Immature natural killer cell (primary cell): ENCODE measurements at regions not wholly inside any gene's neighbourhood (a gene's known extent, or its start where the extent isn't known, plus 50 kb on each side); places are given as distances from the start of the nearest gene placed in this dataset.
"Not testable (repeated sequence)": the region's sequence is repeated elsewhere in the genome, so short reads cannot be mapped to it uniquely, and the experiment has no call there.

Experiments used
- DNase-seq, 3 donors: peaks; one replicate each; pipeline ENCODE4 v3.0.0; 2022; ENCODE audit warnings: mixed read lengths in 1 of 3
- H3K27ac Mint-ChIP-seq, 6 donors: one replicate each; pipeline ENCODE4 v1.8.0; 2020; ENCODE audit warnings: mixed read lengths in 6 of 6, mild to moderate bottlenecking in 5 of 6, inconsistent platforms in 4 of 6, moderate library complexity in 3 of 6
- H3K27me3 Mint-ChIP-seq, 3 donors: one replicate each; pipeline ENCODE4 v1.8.0; 2020 to 2021; ENCODE audit warnings: low read depth in 3 of 3, mild to moderate bottlenecking in 3 of 3, mixed read lengths in 3 of 3, moderate library complexity in 3 of 3, inconsistent platforms in 1 of 3
- H3K36me3 Mint-ChIP-seq, 3 donors: one replicate each; pipeline ENCODE4 v1.8.0; 2020; ENCODE audit warnings: mixed read lengths in 3 of 3, inconsistent platforms in 2 of 3, mild to moderate bottlenecking in 2 of 3
- H3K4me1 Mint-ChIP-seq, 2 donors: one replicate each; pipeline ENCODE4 v1.8.0; 2020; ENCODE audit warnings: inconsistent platforms in 2 of 2, mild to moderate bottlenecking in 2 of 2, mixed read lengths in 2 of 2, moderate library complexity in 1 of 2
- H3K4me3 Mint-ChIP-seq, 5 donors: one replicate each; pipeline ENCODE4 v1.8.0; 2020; ENCODE audit warnings: mild to moderate bottlenecking in 5 of 5, mixed read lengths in 5 of 5, inconsistent platforms in 3 of 5, moderate library complexity in 3 of 5
- H3K9me3 Mint-ChIP-seq, 6 donors: one replicate each; pipeline ENCODE4 v1.8.0; 2020; ENCODE audit warnings: mild to moderate bottlenecking in 6 of 6, mixed read lengths in 6 of 6, inconsistent platforms in 4 of 6, moderate library complexity in 3 of 6

DNA sequence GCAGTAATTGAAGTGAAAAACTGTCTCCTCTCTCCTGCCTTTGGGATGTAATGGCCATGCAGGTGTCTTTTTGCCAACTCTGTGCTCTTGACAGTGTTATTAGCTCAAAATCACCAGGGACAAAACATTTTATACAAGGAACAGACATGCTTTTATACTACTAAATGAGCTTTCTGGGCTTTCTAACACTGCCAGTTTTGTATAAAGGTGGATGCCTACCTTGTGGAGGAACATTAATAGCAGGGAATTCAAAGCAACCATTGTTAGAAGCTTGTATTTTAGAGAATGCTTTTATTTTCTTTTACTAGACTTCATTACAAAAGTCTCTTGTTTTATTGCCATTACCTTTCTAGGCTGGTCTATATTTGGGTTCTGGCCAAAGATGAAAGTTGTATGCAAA lies 54.7 kb upstream of the ARSJ start:
- H3K27me3 Mint-ChIP-seq: no peaks in the 10 kb centered on the region
- DNase-seq: no peak
- H3K4me1 Mint-ChIP-seq: no peaks in the 10 kb centered on the region
- no peaks in the 10 kb centered on the region for H3K36me3 Mint-ChIP-seq
- no peak overlapping the region for H3K4me3 Mint-ChIP-seq
- no peak overlapping the region for H3K27ac Mint-ChIP-seq
- H3K9me3 Mint-ChIP-seq: no peaks in the 10 kb centered on the region

DNA sequence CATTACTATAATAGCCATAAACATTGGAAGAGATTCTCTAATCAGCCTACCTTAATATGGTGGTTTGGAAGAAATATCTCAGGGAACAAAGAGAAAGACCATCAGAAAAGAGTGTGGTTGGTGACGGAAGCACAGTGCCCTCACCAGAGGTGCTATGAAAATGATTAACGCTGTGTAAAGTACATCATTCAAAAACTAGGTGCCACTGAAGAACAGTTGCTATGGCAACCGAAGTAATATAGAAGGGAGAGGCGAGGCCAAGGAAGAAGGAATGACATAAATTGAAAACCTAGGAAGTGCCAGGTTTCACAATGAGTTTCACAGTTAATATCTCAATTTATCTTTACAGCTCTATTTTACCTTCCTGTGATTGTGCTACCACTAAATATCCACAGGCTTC lies 57.0 kb upstream of the ARSJ start:
- Mint-ChIP-seq H3K36me3 (no peaks in the 10 kb centered on the region), H3K27me3 (no peaks in the 10 kb centered on the region), H3K4me1 (peaks cover 16 to 21% of the 10 kb centered on the region in 2 donors), H3K9me3 (no peaks in the 10 kb centered on the region), H3K4me3 (no peak overlapping the region), H3K27ac (peak overlapping the region in 1 of 6 donors; percentile 22)
- DNase-seq: peak in 2 of 3 donors; percentile 10 to 49

DNA sequence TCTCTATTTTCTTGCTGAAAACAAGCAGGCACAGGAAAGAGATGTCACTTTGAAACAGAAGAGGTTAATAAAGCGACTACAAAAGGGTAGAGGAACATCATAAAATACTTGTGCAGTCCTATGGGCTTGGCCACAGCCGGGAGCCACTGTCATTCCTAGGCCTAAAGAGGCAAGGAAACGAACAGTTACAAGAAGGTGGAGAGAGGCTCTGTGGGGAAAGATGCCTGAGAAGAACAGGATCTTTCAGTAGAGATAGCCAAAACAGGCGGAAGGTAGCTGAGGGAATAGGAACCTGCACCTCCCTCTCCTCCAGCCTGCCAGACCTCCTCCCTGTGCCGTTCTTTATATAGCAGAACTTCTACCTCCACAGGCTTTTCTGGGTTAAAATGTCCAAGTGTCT lies 57.4 kb upstream of the ARSJ start:
- no peaks in the 10 kb centered on the region for H3K27me3 Mint-ChIP-seq
- H3K4me1 Mint-ChIP-seq: peaks cover 17 to 24% of the 10 kb centered on the region in 2 donors
- H3K4me3 Mint-ChIP-seq: no peak overlapping the region
- DNase-seq: no peak
- H3K9me3 Mint-ChIP-seq: no peaks in the 10 kb centered on the region
- H3K27ac Mint-ChIP-seq: peak overlapping the region in 1 of 6 donors; percentile 22
- H3K36me3 Mint-ChIP-seq: no peaks in the 10 kb centered on the region

- no peak for DNase-seq
- H3K27me3 Mint-ChIP-seq: no peaks in the 10 kb centered on the region
- H3K9me3 Mint-ChIP-seq: no peaks in the 10 kb centered on the region
- H3K4me3 Mint-ChIP-seq: no peak overlapping the region
- peaks cover 17 to 30% of the 10 kb centered on the region in 2 donors for H3K4me1 Mint-ChIP-seq
- peak overlapping the region in 1 of 6 donors; percentile 39 for H3K27ac Mint-ChIP-seq
- H3K36me3 Mint-ChIP-seq: no peaks in the 10 kb centered on the region
Measured at GRCh38 chr4:114037988-114038387, 58.5 kb upstream of the ARSJ start.

DNA sequence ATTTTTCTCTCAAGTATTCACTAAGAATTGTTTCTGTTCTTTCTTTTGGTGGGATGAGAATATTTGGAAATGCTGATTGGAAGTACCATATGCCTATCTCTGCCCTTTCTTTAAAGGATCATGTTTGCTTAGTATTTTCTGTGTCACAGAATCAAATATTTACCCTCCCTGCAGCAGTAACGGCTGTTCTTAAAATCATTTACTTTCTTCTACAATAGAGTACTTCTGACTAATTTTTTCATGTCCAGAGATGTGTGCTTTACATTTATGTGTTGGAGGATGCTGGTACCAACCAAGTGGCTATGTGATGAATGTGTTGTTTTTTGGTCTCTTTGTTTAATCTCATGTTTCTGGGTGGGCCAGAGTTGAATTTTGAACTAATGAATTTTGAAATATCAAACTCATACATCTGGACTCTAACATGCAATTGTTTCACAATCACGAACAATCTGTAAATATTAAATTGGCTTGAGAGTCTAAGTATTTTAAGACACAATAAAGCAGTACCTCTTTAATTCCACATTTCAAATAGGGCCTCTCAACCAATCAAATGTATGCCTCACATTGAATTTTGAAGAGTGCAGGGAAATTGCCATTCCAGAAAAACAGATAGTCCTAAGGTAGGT lies 59.4 kb upstream of the ARSJ start:
- Mint-ChIP-seq H3K27ac (peak overlapping the region in 1 of 6 donors; percentile 31), H3K36me3 (no peaks in the 10 kb centered on the region)

DNA sequence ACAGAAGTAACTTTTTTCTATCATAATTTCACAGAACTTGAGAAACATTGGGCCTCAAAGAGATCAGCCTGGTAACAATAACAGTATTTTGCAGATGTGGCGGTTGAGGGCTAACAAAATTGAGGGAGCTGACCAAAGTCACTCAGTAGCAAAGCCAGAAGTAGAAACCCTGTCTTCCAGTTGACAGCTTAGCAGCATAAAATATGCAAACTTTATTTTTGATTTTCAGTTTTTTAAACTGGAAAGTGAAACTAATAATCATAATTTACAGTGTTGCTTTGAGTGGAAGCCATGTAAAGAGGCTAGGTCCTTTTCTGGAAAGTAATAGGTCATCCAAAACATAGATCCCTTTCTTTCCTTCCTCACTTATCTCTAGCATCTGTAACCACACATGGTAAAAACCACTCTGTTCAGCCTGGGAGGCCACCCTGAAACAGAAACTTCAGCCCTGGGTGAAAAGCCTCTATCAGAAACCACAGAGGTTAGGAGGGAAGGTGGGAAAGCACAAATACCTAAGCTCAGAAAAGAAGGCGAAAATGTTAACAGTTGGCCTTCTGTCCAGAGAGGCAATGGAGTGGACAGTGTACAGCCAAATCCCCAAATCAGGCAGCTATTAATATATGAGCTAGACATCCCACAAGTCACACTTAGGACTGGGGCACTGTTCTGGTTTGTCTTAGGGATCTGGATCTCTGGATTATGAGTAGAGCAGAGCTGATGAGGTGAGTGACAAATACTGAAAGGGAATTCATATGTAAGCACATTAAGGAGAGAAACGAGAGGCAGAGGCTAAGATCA lies 61.1 kb upstream of the ARSJ start:
- peak overlapping the region; percentile 76 to 85 (median 78) for H3K27ac Mint-ChIP-seq
- peak; percentile 15 to 37 (median 28) for DNase-seq
- peaks cover 17 to 30% of the 10 kb centered on the region in 2 donors for H3K4me1 Mint-ChIP-seq
- no peaks in the 10 kb centered on the region for H3K36me3 Mint-ChIP-seq
- no peaks in the 10 kb centered on the region for H3K27me3 Mint-ChIP-seq
- peak overlapping the region; percentile 43 to 77 (median 55) for H3K4me3 Mint-ChIP-seq
- H3K9me3 Mint-ChIP-seq: no peaks in the 10 kb centered on the region

More for the DNA sequence above, 59.4 kb upstream of the ARSJ start:
- DNase-seq: no peak
- no peak overlapping the region for H3K4me3 Mint-ChIP-seq
- no peaks in the 10 kb centered on the region for H3K27me3 Mint-ChIP-seq
- peaks cover 17 to 30% of the 10 kb centered on the region in 2 donors for H3K4me1 Mint-ChIP-seq
- H3K9me3 Mint-ChIP-seq: no peaks in the 10 kb centered on the region

- Mint-ChIP-seq H3K4me1 (peaks cover 17 to 30% of the 10 kb centered on the region in 2 donors), H3K27me3 (no peaks in the 10 kb centered on the region), H3K9me3 (no peaks in the 10 kb centered on the region), H3K27ac (peak overlapping the region in 4 of 6 donors; percentile 78 to 85 (median 78)), H3K4me3 (peak overlapping the region in 1 of 5 donors; percentile 77), H3K36me3 (no peaks in the 10 kb centered on the region)
- DNase-seq: no peak
Measured at GRCh38 chr4:114041117-114041475, 61.6 kb upstream of the ARSJ start.

- DNase-seq: no peak
- Mint-ChIP-seq H3K4me3 (no peak overlapping the region), H3K27ac (no peak overlapping the region), H3K27me3 (peaks cover 0 to 1% (median 0%) of the 10 kb centered on the region in 3 donors), H3K4me1 (peaks cover 17 to 30% of the 10 kb centered on the region in 2 donors), H3K9me3 (no peaks in the 10 kb centered on the region), H3K36me3 (no peaks in the 10 kb centered on the region)
Measured at GRCh38 chr4:114043116-114043515, 63.7 kb upstream of the ARSJ start.

DNA sequence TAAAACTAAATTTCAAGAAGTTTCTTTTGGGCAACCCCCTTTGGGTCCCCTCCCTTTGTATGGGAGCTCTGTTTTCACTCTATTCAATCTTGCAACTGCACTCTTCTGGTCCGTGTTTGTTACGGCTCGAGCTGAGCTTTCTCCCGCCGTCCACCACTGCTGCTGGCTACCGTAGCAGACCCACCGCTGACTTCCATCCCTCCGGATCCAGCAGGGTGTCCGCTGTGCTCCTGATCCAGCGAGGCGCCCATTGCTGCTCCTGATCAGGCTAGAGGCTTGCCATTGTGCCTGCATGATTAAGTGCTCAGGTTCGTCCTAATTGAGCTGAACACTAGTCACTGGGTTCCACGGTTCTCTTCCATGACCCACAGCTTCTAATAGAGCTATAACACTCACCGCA lies 64.9 kb upstream of the ARSJ start:
- H3K4me1 Mint-ChIP-seq: peaks cover 17 to 30% of the 10 kb centered on the region in 2 donors
- not testable (repeated sequence) for H3K27me3 Mint-ChIP-seq, DNase-seq, H3K27ac Mint-ChIP-seq, H3K4me3 Mint-ChIP-seq, H3K36me3 Mint-ChIP-seq, H3K9me3 Mint-ChIP-seq

GRCh38 chr4:114046331-114046730 lies 66.9 kb upstream of the ARSJ start:
- H3K4me3 Mint-ChIP-seq: no peak overlapping the region
- H3K4me1 Mint-ChIP-seq: peaks cover 2 to 10% of the 10 kb centered on the region in 2 donors
- H3K27ac Mint-ChIP-seq: no peak overlapping the region
- peaks cover 0 to 4% (median 0%) of the 10 kb centered on the region in 3 donors for H3K36me3 Mint-ChIP-seq
- DNase-seq: no peak
- peaks cover 0 to 1% (median 0%) of the 10 kb centered on the region in 3 donors for H3K27me3 Mint-ChIP-seq
- H3K9me3 Mint-ChIP-seq: no peaks in the 10 kb centered on the region

- not testable (repeated sequence) for H3K4me1 Mint-ChIP-seq, DNase-seq, H3K9me3 Mint-ChIP-seq, H3K27ac Mint-ChIP-seq, H3K36me3 Mint-ChIP-seq, H3K27me3 Mint-ChIP-seq
- H3K4me3 Mint-ChIP-seq: peak overlapping the region in 1 of 5 donors; percentile 18
Measured at GRCh38 chr4:114048154-114048553, 68.7 kb upstream of the ARSJ start.

- no peaks in the 10 kb centered on the region for H3K4me1 Mint-ChIP-seq
- no peaks in the 10 kb centered on the region for H3K9me3 Mint-ChIP-seq
- peaks cover 0 to 3% (median 0%) of the 10 kb centered on the region in 3 donors for H3K27me3 Mint-ChIP-seq
- H3K4me3 Mint-ChIP-seq: no peak overlapping the region
- no peak overlapping the region for H3K27ac Mint-ChIP-seq
- H3K36me3 Mint-ChIP-seq: peaks cover 0 to 4% (median 0%) of the 10 kb centered on the region in 3 donors
- no peak for DNase-seq
Measured at GRCh38 chr4:114052227-114052626, 72.8 kb upstream of the ARSJ start.

- Mint-ChIP-seq H3K27ac (no peak overlapping the region), H3K4me1 (no peaks in the 10 kb centered on the region), H3K36me3 (no peaks in the 10 kb centered on the region), H3K27me3 (peaks cover 0 to 4% (median 2%) of the 10 kb centered on the region in 3 donors), H3K9me3 (no peaks in the 10 kb centered on the region), H3K4me3 (no peak overlapping the region)
- no peak for DNase-seq
Measured at GRCh38 chr4:114056599-114056998, 77.2 kb upstream of the ARSJ start.

GRCh38 chr4:114057746-114058145 lies 78.3 kb upstream of the ARSJ start:
- H3K27me3 Mint-ChIP-seq: peaks cover 0 to 4% (median 2%) of the 10 kb centered on the region in 3 donors
- no peak for DNase-seq

More at GRCh38 chr4:114057746-114058145, 78.3 kb upstream of the ARSJ start:
- H3K9me3 Mint-ChIP-seq: no peaks in the 10 kb centered on the region
- H3K36me3 Mint-ChIP-seq: no peaks in the 10 kb centered on the region
- no peak overlapping the region for H3K4me3 Mint-ChIP-seq
- no peak overlapping the region for H3K27ac Mint-ChIP-seq
- no peaks in the 10 kb centered on the region for H3K4me1 Mint-ChIP-seq
